GM19397 (cell line): ENCODE measurements at regions not wholly inside any gene's neighbourhood (a gene's known extent, or its start where the extent isn't known, plus 50 kb on each side); places are given as distances from the start of the nearest gene placed in this dataset.

Source experiments
- ATAC-seq: cut with Tn5 transposase; IDR thresholded peaks from one replicate; pipeline ENCODE4 v1.9.1; 2021; ENCODE audit warnings: mild to moderate bottlenecking, moderate library complexity; ENCODE audit not compliant: unreplicated experiment

DNA sequence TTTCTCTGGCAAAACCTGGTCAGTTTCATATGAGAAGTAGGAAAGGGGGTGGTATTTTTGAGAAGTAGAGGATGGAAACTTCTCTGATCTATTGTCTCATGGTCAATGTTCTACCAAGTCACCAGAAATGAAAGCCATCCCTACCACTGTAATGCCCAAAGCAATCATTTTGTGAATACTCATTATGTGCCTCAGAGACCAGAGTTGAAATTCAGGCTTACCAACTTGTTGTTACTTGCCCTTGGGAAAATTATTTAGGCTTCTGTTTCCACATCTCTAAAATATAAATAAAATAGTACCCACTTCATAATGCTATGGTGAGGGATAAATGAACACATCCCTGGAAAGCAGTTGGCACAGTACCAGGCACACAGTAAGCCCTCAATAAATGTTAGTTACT lies 723.7 kb upstream of the TBX3 start:
- ATAC-seq: no peak

DNA sequence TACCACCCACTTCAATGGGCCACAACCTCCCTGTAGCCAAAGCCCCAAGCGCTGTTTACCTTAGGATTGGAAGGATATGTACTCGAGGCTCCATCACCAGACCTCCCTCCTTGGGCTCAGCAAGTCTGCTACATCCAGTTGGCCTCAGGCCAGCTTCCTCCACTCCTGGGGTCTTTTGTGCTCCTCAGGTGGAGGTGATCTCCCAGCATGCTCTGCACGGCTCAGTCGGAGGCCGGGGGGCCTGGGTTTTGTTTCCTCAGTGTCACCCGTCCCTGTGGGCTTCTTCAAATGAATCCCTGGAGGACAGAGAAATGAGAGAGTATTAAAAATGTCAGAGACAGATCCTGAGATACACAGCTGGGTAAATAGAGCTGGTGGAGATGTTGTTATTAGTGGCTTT lies 723.1 kb upstream of the TBX3 start:
- ATAC-seq: no peak

DNA sequence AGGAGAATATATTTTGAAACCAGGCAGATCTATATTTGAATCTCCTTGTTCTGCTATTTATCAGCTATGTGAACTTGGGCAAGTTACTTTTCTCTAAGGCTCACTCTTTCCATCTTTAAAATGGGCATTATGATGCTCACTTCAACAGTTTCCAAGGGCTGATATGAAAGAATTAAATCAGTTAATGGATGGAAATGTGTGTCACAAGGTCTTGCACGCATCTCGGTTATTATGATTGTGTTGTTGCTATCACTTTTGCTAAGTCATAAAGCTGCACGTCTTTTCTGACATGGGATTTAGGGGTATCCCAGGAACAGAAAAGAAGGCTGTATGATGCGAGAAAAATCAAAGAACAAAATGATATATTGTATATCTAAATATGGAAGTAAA lies 721.5 kb upstream of the TBX3 start:
- no peak for ATAC-seq

DNA sequence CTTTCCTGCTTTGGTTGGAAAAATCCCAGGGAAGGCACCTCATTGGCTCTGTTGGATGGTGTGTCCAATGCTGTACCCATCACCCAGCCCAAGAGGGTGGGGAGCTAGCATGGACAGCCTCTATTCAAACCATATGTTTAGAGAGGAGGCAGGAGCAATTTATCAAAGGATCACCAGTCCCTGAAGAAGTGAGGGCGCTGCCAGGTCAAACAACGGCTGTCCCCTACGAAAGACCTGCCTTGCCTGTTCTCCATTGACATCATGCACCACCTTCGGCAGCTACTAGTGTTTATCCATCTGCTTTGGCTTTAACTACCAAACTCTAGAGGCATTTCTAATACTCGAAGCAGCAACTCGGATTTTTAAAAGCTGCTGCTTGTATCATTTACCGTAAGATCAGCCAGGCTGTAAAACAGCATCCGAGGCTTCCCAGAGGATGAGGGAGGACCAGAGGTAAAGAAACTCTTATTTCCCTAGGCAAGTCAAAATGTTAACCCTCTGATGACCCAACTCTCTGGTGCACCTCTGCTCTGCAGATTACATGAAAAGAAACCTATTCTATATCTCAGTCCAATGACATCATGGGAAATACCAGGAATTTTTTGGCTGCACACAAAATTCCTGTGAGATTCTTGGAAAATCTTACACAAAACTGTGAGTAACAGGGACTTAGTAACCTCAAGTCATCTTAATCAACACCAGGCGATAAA lies 720.9 kb upstream of the TBX3 start:
- no peak for ATAC-seq

DNA sequence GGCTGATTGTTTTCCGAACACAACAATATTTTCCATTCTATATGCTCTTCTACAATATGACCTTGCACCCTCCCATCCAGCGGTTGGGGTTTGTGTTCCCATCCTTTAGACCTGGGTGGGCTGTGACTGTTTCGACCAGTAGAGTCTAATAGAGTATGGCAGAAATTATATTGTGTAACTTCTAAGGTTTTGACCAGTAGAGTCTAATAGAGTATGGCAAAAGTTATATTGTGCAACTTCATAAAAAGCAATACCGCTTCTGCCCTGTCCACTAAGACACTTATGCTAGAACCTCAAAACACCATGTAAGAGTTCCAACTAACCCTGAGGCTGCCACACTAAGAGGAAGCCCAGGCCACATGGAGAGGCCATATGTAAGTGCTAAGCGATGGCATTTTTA lies 719.7 kb upstream of the TBX3 start:
- no peak for ATAC-seq

DNA sequence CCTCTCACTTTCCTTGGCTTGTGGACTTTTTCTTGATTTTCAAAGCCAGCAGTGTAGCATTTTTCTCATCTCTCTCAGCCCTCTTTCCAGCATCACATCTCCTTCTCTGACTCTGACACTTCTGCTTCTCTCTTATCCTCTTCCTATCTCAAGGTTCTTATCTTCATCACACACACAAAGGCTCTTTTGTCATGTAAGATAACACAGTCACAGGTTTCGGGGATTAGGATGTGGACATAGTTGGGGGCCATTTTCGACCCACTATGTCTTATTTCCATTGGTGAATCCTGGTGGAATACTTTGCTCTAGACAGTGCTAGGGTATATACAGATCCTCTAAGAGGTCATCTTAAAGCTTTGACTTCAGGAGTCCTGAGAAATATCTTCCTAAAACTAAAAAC lies 719.3 kb upstream of the TBX3 start:
- ATAC-seq: no peak

DNA sequence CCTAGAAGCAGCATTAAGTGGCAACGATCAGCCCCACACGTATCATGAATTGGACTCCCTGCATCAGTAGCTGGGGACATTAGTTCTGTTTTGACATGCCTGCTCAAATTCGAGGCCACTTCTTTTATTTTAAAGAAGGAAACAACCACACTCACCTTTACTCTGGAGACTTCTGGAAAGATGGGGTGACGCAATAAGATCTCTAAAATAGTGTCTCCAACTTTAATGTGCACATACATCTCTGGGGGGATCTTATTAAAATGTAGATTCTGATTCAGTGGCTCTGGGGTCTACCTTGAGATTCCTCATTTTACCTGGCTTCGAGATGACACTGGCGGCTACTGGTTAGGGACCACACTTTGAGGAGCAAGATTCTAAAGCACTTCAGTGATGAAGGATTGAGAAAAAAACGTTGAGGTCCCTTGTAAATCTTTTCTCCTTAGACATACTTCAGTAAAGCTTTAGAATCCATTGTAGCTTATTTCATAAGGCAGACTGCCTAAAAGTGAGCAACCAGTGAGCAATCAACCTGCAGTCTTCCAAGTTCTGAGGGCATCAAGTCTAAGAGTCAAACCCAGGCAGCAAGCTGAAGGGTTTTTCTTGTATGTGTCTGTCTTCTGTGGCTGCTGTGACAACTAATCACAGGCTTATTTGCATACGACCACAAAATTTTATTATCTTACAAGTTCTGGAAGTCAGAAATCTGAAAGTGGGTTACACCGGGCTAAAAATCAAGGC lies 718.6 kb upstream of the TBX3 start:
- ATAC-seq: no peak

DNA sequence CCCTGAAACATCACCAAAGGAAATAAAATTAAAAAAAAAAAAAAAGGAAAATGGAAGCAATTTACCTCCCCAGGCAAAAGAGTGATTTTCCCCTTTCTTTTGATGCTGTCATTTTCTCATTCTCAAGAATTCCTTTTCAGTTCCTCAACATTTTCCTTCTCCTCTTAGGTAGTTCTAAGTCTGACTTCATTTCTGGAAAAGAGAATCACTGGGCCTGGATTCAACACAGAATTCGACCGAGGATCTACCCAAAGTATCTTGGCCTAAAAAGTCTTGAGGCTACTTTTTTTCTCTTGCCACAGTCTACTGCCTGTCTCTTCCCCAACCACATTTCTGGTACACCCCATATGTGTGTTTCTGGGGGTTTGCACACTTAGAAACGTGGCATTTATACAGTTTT lies 717.8 kb upstream of the TBX3 start:
- no peak for ATAC-seq

DNA sequence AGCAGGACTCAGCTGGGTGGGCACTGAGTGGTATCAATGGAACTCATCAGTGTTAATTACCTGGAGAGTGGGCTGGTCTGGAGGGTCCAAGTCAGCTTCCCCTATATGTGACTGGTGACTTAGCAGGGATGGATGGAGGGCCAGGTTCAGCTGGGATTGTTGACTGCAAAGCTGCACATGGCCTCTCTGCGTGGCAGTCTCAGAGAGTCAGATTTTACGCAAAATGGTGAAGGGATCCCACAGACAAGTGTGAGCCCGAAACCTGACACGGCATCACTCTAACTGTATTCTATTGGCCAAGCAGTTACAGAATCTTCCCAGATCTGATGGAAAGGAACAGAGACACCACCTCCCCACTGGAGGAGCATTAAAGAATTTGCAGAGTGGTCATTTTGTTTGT lies 716.0 kb upstream of the TBX3 start:
- no peak for ATAC-seq

DNA sequence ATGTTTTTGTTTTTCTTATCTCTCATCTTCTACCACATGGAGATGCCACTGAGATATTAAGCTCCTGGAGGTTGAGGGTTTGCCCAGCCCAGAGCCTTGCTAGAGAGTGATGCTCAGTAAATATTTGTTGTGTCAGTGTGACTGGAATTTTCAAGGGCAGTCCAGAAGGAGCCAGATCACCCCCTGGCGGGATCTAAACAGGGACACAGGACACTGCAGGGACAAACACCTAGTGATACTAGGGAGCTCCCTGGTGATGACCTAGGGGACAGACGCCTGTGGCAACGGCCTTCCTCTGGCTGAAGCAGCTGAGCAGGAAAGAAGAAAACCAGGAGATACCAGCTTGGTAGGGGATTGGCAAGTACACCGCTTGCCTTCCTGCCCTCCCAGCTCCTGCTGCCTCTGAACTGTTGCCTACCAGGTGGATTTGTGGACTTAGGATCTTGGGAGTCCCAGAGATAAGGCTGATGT lies 714.4 kb upstream of the TBX3 start:
- no peak for ATAC-seq

DNA sequence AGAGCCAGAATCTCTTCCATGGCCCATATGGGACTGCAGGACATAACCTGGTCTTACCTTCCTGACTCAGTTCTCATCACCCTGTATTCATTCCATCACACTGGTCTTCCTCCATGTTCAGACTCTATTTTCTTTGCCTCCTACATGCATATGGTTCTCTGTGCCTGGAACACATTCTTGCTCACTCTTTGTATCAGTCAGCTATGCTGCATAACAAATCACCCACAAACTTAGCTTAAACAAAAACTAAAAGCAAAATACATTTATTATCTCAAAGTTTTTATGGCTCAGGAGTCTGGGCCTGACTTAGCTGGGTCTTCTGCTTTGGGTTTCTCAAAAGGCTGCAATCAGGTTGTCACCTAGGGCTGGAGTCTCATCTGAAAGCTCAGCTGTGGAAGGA lies 712.6 kb upstream of the TBX3 start:
- no peak for ATAC-seq

DNA sequence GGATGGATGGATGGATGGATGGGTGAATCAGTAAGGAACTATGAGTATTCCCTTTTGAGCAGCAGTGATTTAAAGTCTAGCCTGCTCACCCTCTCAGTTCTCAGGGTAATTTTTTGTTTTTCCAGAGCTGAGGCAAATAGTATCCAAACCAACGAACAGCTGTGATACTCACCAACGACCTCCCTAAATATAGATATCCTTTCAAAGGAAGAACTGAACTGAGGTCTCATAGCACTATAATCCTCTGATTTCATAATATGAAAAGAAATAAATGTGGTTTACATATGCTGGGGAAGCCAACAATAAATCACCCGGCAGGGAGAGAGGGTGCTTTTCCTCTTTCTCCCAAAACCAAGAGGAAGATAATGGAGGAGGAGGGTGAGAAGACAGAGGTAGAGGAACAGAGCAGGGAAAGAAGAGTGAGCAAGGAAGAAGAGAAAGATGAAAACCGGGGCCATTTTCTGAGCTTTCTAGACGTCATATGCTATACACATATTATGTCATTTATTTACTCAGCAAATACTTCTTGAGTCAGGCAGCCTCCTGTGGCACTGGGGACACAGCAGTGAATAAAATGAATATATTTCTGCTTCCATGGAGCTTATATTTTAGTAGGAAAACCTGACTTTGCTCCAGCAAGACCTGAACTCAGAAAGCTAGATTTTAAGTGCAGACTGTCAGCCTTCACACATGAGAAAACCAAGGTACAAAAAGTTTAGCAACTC lies 710.7 kb upstream of the TBX3 start:
- ATAC-seq: no peak

DNA sequence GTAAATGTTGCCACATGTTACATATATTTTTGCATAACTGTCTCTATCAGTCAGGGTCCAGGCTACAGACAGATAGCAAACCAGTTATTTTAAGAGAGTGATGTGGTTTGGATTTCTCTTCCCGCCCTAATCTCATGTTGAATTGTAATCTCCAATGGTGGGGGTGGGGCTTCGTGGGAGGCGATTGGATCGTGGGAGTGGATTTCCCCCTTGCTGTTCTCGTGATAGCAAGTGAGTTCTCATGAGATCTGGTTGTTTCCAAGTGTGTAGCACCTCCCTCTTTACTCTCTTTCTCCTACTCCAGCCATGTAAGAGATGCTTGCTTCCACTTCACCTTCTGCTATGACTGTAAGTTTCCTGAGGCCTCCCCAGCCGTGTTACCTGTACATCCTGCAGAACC lies 704.2 kb upstream of the TBX3 start:
- ATAC-seq: no peak

DNA sequence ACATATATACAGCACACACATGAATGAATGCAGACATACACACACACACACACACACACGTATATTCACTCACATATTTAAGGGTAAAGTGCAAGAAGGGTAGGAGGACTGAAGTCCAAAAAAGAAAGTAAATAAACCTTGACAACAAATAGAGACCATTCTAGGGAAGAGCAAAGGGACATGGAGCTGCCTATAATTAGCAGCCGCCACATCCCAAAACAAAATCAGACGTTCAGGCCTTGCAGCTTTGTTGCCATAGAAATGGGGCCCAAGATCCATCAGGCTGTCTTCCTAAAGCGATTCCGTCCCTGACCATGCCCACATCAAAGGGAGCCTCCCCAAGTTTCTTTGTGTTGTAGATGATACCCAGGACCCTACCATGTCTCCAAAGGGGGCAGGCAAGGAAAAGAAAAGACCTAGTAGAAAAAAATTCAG lies 703.5 kb upstream of the TBX3 start:
- no peak for ATAC-seq

DNA sequence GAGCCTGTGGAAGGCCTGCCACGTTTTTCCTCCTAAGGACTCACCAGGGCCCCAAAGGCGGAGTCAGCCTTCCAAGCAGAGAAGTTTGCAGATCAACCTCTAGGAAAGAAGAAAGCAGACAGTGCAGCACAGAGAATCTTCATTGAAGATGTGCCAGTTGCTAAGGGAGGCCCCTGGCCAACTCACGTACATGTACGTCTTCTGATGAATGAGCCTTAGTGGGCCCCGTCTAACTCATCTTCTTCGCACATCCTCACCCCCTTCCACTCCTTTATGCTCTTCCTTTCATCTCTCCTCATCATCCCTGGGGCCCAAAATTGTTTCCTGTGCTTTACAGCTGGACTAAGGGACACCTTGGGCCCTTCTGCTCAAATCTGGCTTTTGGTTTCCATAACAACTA lies 703.0 kb upstream of the TBX3 start:
- no peak for ATAC-seq

DNA sequence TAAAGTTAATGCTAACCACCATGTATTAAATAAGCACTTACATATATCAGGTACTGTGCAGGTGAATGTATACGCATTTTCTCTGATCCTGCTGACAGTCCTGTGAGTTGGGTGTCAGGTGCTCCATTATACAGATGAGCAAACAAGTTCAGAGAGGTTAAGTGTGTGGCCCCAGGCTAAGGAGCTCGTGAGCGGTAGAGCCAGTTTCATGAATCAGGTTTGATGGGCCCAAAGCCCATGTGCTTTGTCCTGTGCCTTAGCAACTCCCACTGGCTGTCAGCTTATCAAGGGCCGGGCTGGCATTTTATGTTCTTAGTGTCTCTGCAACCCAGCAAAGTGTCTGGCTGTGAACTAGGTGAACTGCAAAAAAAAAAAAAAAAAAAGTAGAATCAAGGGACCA lies 701.2 kb upstream of the TBX3 start:
- ATAC-seq: no peak

DNA sequence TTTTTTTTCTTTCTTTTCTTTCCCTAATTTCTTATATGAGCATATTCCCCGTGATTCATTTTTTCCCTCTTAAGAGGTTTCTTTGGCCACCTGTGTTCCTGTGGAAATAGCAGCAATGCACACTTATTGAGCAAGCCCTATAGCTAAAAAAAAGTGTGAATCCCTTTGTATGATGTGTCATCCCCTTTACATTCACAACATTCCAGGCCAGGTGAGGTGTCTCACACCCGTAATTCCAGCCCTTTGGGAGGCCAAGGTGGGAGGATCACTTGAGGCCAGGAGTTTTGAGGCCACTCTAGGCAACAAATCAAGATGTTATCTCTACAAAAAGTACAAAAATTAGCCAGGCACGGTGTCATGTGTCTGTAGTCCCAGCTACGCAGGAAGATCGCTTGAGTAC lies 700.4 kb upstream of the TBX3 start:
- ATAC-seq: no peak

DNA sequence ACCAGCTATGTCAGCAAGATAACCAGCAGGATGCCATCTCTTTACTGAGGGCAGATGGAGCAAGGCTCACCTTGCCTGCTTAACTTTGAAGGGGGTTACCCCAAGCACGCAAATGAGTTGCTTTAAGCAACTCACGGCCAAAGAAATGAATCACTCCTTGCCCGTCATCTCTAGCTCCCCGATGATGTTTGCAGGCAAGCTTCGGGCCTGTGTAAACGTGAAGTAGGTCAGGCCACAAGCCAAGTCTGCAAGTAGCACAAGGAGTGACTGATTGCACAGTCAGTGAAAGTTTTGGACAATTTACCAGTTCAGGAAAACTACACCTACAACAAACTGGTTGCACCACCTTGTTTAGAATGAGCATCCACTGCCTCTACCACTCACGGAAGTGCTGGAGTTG lies 699.7 kb upstream of the TBX3 start:
- ATAC-seq: no peak

DNA sequence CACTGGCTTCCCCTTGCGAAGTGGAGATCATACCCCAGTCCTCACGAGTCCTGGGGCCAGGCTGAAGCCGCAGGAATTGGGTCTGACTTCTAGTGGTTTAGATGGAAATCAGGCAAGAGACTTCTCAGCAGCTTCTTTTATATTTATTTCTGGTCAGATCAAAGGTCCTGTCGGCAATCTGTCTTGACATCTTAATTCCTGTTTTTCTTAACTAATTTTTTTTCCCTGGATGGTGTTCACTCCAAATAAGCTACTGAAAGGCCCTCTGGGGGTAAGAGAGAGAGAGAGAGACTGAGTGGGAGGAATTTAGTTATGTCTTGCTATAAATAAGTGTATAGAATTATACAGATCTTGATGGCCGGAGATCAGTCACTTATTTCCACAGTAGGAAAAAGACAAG lies 698.7 kb upstream of the TBX3 start:
- no peak for ATAC-seq

DNA sequence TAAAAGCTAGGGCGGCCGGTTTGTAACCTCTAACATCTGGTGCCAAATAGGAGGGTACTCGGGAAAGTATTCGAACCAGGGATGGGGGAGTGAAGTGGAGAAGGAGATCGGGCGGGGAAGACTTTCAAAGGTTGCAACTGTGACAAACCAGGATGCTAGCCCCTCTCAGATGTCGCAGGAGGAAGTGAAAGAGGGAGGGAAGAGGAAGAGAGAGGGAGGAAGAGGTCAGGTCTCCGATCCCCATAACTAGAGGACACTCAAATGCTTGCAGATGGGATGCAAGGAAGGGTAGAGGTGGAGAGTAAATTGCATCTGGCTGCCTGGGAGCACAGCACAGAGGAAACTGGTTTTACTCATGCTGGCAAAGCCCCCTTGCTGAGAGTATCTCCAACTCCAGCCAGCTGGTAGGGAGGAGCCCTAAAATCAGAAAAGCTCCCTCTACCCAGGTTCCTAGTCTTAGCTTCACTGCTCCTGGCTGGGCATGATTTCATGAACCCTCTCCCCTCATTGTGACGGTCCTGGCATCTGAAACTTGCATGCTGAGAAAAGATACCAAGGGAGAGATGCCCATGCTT lies 696.7 kb upstream of the TBX3 start:
- ATAC-seq: no peak

DNA sequence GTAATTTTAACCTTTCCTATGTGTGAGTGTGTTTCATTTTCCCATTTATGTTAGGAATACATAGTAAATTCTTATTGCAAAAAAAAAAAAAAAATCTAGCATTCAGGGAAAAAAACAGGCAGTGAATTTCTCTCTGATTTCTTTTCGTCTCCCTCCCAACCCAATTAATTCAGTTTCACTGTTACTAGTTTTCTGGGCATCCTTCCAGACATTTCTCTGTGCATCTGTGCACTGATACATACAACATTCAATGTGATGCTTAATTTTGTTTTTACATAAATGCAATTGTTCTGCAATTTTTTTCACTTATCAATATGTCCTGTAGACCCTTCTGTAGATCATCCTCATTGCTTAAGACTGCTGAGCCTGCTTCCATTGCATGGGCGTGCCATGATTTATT lies 694.3 kb upstream of the TBX3 start:
- ATAC-seq: no peak

DNA sequence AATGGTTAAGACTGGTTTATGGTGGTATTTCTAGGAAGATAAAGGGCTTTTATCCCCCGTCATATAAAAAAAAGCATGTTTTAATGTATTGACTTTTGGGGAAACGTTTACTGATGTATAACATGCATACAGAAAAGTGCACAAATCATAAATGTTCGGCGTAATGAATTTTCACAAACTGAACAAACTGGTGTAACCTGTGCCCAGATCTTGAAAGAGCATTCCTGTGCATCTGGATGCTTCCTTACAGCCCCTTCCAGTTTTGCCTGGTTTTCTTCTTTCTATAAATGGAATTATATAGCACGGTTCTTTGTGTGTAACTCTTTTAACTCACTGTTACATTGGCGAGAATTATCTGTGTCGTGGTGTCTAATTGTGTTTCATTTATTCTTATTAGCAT lies 693.8 kb upstream of the TBX3 start:
- ATAC-seq: no peak
